H1 (cell line): ENCODE measurements at regions not wholly inside any gene's neighbourhood (a gene's known extent, or its start where the extent isn't known, plus 50 kb on each side); places are given as distances from the start of the nearest gene placed in this dataset.

Experiments
- CHD7 ChIP-seq: fragments of 300-600 bp; sonication (generic); IDR thresholded peaks from 2 replicates; pipeline ENCODE4 v1.7.1; 2012; ENCODE audit warnings: low read length, moderate library complexity, mild to moderate bottlenecking, inconsistent platforms; ENCODE audit not compliant: insufficient replicate concordance
- KDM5A ChIP-seq: fragments of 200-600 bp; IDR thresholded peaks from 2 replicates; pipeline ENCODE4 v1.7.1; 2012; ENCODE audit warnings: mild to moderate bottlenecking, low read length, inconsistent platforms, mixed read lengths
- SAP30 ChIP-seq: fragments of 300-600 bp; sonication (generic); IDR thresholded peaks from 2 replicates; pipeline ENCODE4 v1.7.1; 2012; ENCODE audit warnings: low read length, moderate library complexity, mild to moderate bottlenecking, inconsistent platforms; ENCODE audit not compliant: insufficient read depth, insufficient replicate concordance

GRCh38 chr11:37092487-37092886, 494.5 kb upstream of the RAG2 start (continued):
- TF ChIP-seq CHD7, result no peak
- no peak for TF ChIP-seq SAP30
- no peak for TF ChIP-seq KDM5A
